Skeletal muscle cell (primary cell): ENCODE measurements at regions not wholly inside any gene's neighbourhood (a gene's known extent, or its start where the extent isn't known, plus 50 kb on each side); places are given as distances from the start of the nearest gene placed in this dataset.
"Not testable (repeated sequence)": the region's sequence is repeated elsewhere in the genome, so short reads cannot be mapped to it uniquely, and the experiment has no call there.

Source experiments
- DNase-seq: peaks from one replicate; pipeline ENCODE4 v3.0.0-alpha.2; 2010; ENCODE audit warnings: low read depth
- H3K4me3 ChIP-seq: 2 replicates; pipeline ENCODE4 v1.5.1; 2011; ENCODE audit warnings: low read depth, mild to moderate bottlenecking, control low read depth, low read length, moderate library complexity

GRCh38 chr22:47625531-47626427, 863.3 kb downstream of the TBC1D22A start:
- no peak overlapping the region for H3K4me3 ChIP-seq
- no peak for DNase-seq

- no peak overlapping the region for H3K4me3 ChIP-seq
- DNase-seq: no peak
These were observed 862.5 kb downstream of the TBC1D22A start for GRCh38 chr22:47625013-47625385.

- no peak for DNase-seq
- no peak overlapping the region for H3K4me3 ChIP-seq
These were observed 862.0 kb downstream of the TBC1D22A start for GRCh38 chr22:47624252-47625012.

- no peak overlapping the region for H3K4me3 ChIP-seq
- no peak for DNase-seq
These were observed 861.3 kb downstream of the TBC1D22A start for GRCh38 chr22:47623763-47624148.

- no peak for DNase-seq
These were observed 860.8 kb downstream of the TBC1D22A start for GRCh38 chr22:47623066-47623762.

GRCh38 chr22:47622541-47622940, 860.1 kb downstream of the TBC1D22A start:
- H3K4me3 ChIP-seq: no peak overlapping the region
- no peak for DNase-seq

More at GRCh38 chr22:47623066-47623762, 860.8 kb downstream of the TBC1D22A start:
- no peak overlapping the region for H3K4me3 ChIP-seq

GRCh38 chr22:47621253-47621652, 858.8 kb downstream of the TBC1D22A start:
- DNase-seq: no peak
- no peak overlapping the region for H3K4me3 ChIP-seq

- no peak overlapping the region for H3K4me3 ChIP-seq
- DNase-seq: no peak
These were observed 857.9 kb downstream of the TBC1D22A start for GRCh38 chr22:47620391-47620790.

- H3K4me3 ChIP-seq: no peak overlapping the region
- no peak for DNase-seq
These were observed 857.2 kb downstream of the TBC1D22A start for GRCh38 chr22:47619631-47620030.

- DNase-seq: no peak
- no peak overlapping the region for H3K4me3 ChIP-seq
These were observed 855.9 kb downstream of the TBC1D22A start for GRCh38 chr22:47618180-47619010.

- DNase-seq: no peak
- no peak overlapping the region for H3K4me3 ChIP-seq
These were observed 854.7 kb downstream of the TBC1D22A start for GRCh38 chr22:47617186-47617585.

GRCh38 chr22:47616396-47617020, 854.1 kb downstream of the TBC1D22A start:
- no peak for DNase-seq
- no peak overlapping the region for H3K4me3 ChIP-seq

- no peak for DNase-seq
These were observed 852.6 kb downstream of the TBC1D22A start for GRCh38 chr22:47615051-47615450.

GRCh38 chr22:47613606-47614350, 851.3 kb downstream of the TBC1D22A start:
- H3K4me3 ChIP-seq: no peak overlapping the region
- DNase-seq: no peak

More at GRCh38 chr22:47615051-47615450, 852.6 kb downstream of the TBC1D22A start:
- no peak overlapping the region for H3K4me3 ChIP-seq

GRCh38 chr22:47613181-47613580, 850.7 kb downstream of the TBC1D22A start:
- DNase-seq, H3K4me3 ChIP-seq: not testable (repeated sequence)

GRCh38 chr22:47612311-47612910, 850.0 kb downstream of the TBC1D22A start:
- H3K4me3 ChIP-seq: no peak overlapping the region
- no peak for DNase-seq

GRCh38 chr22:47610764-47611163, 848.3 kb downstream of the TBC1D22A start:
- DNase-seq: no peak
- no peak overlapping the region for H3K4me3 ChIP-seq

- DNase-seq: no peak
- H3K4me3 ChIP-seq: no peak overlapping the region
These were observed 847.8 kb downstream of the TBC1D22A start for GRCh38 chr22:47610281-47610680.
